ENCODE measurements at regions not wholly inside any gene's neighbourhood (a gene's known extent, or its start where the extent isn't known, plus 50 kb on each side); places are given as distances from the start of the nearest gene placed in this dataset.

- TF ChIP-seq POLR2AphosphoS5 (IDR thresholded peaks at IDR 0.05; ENCODE audit: low read depth) = no peak
- no peak for TF ChIP-seq GABPA (IDR thresholded peaks at IDR 0.05; ENCODE audit: low read depth)
- no peak for TF ChIP-seq CTCF (IDR thresholded peaks at IDR 0.05; ENCODE audit: insufficient read depth, low read length)
- no peak for TF ChIP-seq REST (IDR thresholded peaks at IDR 0.05; ENCODE audit: insufficient replicate concordance, low read depth)
- no peak for TF ChIP-seq SPI1 (IDR thresholded peaks at IDR 0.05; ENCODE audit: borderline replicate concordance, low read depth)
These were observed 431.8 kb upstream of the HSF2 start for GRCh38 chr6:121967631-121968030.
